Ascending aorta (tissue), 2 donors: ENCODE measurements at regions not wholly inside any gene's neighbourhood (a gene's known extent, or its start where the extent isn't known, plus 50 kb on each side); places are given as distances from the start of the nearest gene placed in this dataset.

Experiments used
- DNase-seq, 2 donors: peaks; one replicate each; pipeline ENCODE4 v3.0.0-alpha.2; 2019; ENCODE audit warnings: low spot score in 2 of 2
- H3K27ac ChIP-seq, 2 donors: fragments of 200-600 bp; sonication (generic); one replicate each; pipeline ENCODE4 v1.5.1; 2016 to 2017; ENCODE audit warnings: mild to moderate bottlenecking in 1 of 2
- H3K27me3 ChIP-seq: fragments of 200-600 bp; sonication (generic); one replicate; pipeline ENCODE4 v1.5.1; 2017
- H3K36me3 ChIP-seq, 2 donors: fragments of 200-600 bp; sonication (generic); one replicate each; pipeline ENCODE4 v1.5.1; 2016
- H3K4me1 ChIP-seq, 2 donors: fragments of 200-600 bp; sonication (generic); one replicate each; pipeline ENCODE4 v1.5.1; 2016 to 2017; ENCODE audit warnings: mild to moderate bottlenecking in 1 of 2
- H3K4me3 ChIP-seq, 2 donors: fragments of 200-600 bp; sonication (generic); one replicate each; pipeline ENCODE4 v1.5.1; 2016 to 2017; ENCODE audit warnings: mild to moderate bottlenecking in 1 of 2
- H3K9me3 ChIP-seq, 2 donors: fragments of 200-600 bp; sonication (generic); one replicate each; pipeline ENCODE4 v1.5.1; 2016
- intact Hi-C: fragments of 100-400 bp; cut with DNase I; formaldehyde crosslinking; loops from one replicate; pipeline ENCODE4 v1.15.1; 2023
- TF ChIP-seq, protein P1 (sequence below), 3 experiments: fragments of 200-600 bp in 2 of 3; fragments of 450-650 bp in 1 of 3; sonication (generic) in 2 of 3; IDR thresholded peaks; one replicate each; pipeline ENCODE4 v1.5.1; 2016 to 2019; ENCODE audit warnings: antibody characterized with exemption in 3 of 3, mild to moderate bottlenecking in 1 of 3, moderate library complexity in 1 of 3

GRCh38 chrX:15087747-15088146, 182.1 kb downstream of the ASB9 start:
- TF ChIP-seq, protein P1, sequence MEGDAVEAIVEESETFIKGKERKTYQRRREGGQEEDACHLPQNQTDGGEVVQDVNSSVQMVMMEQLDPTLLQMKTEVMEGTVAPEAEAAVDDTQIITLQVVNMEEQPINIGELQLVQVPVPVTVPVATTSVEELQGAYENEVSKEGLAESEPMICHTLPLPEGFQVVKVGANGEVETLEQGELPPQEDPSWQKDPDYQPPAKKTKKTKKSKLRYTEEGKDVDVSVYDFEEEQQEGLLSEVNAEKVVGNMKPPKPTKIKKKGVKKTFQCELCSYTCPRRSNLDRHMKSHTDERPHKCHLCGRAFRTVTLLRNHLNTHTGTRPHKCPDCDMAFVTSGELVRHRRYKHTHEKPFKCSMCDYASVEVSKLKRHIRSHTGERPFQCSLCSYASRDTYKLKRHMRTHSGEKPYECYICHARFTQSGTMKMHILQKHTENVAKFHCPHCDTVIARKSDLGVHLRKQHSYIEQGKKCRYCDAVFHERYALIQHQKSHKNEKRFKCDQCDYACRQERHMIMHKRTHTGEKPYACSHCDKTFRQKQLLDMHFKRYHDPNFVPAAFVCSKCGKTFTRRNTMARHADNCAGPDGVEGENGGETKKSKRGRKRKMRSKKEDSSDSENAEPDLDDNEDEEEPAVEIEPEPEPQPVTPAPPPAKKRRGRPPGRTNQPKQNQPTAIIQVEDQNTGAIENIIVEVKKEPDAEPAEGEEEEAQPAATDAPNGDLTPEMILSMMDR (IDR thresholded peaks at IDR 0.05): no peak
- no peaks in the 10 kb centered on the region for H3K27me3 ChIP-seq
- no peaks in the 10 kb centered on the region for H3K4me1 ChIP-seq

GRCh38 chrX:15073313-15073712, 196.6 kb downstream of the ASB9 start:
- no peak for DNase-seq
- H3K9me3 ChIP-seq: no peaks in the 10 kb centered on the region
- no peak overlapping the region for H3K4me3 ChIP-seq
- H3K27me3 ChIP-seq: no peaks in the 10 kb centered on the region
- no peaks in the 10 kb centered on the region for H3K4me1 ChIP-seq
- H3K27ac ChIP-seq: no peak overlapping the region
- TF ChIP-seq, protein P1 (IDR thresholded peaks at IDR 0.05): no peak
- H3K36me3 ChIP-seq: no peaks in the 10 kb centered on the region
- intact Hi-C loops: no loop called here

More at GRCh38 chrX:15087747-15088146, 182.1 kb downstream of the ASB9 start:
- Histone ChIP-seq H3K36me3 (no peaks in the 10 kb centered on the region), H3K9me3 (no peaks in the 10 kb centered on the region), H3K27ac (no peak overlapping the region), H3K4me3 (no peak overlapping the region)
- intact Hi-C loops: no loop called here
- DNase-seq: no peak

GRCh38 chrX:15072880-15073279, 197.0 kb downstream of the ASB9 start:
- Histone ChIP-seq H3K9me3 (no peaks in the 10 kb centered on the region), H3K4me3 (no peak overlapping the region), H3K27me3 (no peaks in the 10 kb centered on the region), H3K27ac (no peak overlapping the region), H3K36me3 (no peaks in the 10 kb centered on the region), H3K4me1 (no peaks in the 10 kb centered on the region)
- intact Hi-C loops: no loop called here
- DNase-seq: no peak
- TF ChIP-seq, protein P1 (IDR thresholded peaks at IDR 0.05): no peak

DNA sequence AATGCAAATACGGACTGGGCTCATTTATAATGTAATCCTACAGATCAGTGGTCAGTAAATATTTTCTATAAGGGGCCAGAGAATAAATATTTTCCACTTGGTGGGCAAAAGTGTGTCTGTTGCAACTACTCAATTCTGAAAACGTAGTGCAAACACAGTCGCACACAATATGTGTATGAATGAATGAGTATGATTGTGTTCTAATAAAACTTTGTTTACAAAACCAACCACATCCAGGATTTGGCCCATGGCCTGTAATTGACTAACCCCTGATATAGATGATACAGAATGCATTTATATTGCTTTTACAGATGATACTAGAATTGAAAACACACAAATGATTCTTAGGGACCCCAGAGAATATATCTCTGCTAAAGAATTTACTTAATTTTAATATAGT, 197.6 kb downstream of the ASB9 start:
- Histone ChIP-seq H3K27ac (no peak overlapping the region), H3K9me3 (no peaks in the 10 kb centered on the region), H3K27me3 (no peaks in the 10 kb centered on the region), H3K36me3 (no peaks in the 10 kb centered on the region), H3K4me1 (no peaks in the 10 kb centered on the region), H3K4me3 (no peak overlapping the region)
- intact Hi-C loops: no loop called here
- TF ChIP-seq, protein P1 (IDR thresholded peaks at IDR 0.05): no peak
- no peak for DNase-seq

DNA sequence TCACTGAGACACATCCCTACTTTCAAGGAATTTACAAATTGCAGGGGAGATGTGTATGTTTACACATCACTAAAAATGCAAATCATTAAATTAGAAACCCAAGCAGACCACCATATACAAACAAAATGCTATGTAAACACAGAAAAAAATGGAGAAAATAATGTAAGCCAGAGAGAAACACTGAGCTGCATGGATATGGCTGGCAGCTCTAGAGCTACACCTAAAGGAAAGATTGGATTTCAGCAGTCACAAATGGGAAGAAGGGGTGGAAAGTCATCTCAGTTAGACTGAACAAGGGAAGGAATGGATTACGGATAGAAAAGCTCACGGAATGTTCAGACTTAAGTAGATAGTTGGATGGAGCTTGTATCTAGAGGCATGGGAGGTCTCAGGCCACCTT, 186.3 kb downstream of the MOSPD2 start:
- Histone ChIP-seq H3K36me3 (no peaks in the 10 kb centered on the region), H3K4me1 (no peaks in the 10 kb centered on the region), H3K27me3 (no peaks in the 10 kb centered on the region), H3K4me3 (no peak overlapping the region), H3K27ac (no peak overlapping the region), H3K9me3 (no peaks in the 10 kb centered on the region)
- intact Hi-C loops: no loop called here
- DNase-seq: no peak
- TF ChIP-seq, protein P1 (IDR thresholded peaks at IDR 0.05): no peak

DNA sequence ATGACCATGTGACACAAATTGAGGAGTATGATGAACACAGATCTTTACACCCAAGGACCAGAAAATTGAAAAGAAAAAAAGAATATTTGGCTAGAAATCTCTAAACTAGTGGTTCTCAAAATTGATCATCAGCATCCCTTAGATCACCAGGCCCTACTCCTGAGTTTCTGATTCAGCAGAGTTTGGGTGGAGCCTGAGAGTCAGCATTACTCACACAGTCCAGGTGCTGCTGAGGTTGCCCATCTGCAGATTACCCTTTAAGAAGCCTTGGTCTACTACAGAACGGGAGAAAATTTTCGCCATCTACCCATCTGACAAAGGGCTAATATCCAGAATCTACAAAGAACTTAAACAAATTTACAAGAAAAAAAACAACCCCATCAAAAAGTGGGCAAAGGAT, 182.8 kb downstream of the MOSPD2 start:
- TF ChIP-seq, protein P1 (IDR thresholded peaks at IDR 0.05): no peak
- Histone ChIP-seq H3K27me3 (no peaks in the 10 kb centered on the region), H3K9me3 (no peaks in the 10 kb centered on the region), H3K4me1 (no peaks in the 10 kb centered on the region), H3K27ac (no peak overlapping the region), H3K4me3 (no peak overlapping the region), H3K36me3 (no peaks in the 10 kb centered on the region)
- no peak for DNase-seq
- intact Hi-C loops: no loop called here
